ENCODE measurements at regions not wholly inside any gene's neighbourhood (a gene's known extent, or its start where the extent isn't known, plus 50 kb on each side); places are given as distances from the start of the nearest gene placed in this dataset.
"Not testable (repeated sequence)": the region's sequence is repeated elsewhere in the genome, so short reads cannot be mapped to it uniquely, and the experiment has no call there.

- no peak for DNase-seq (ENCODE audit: low read depth)
These were observed 57.8 kb downstream of the OR2B2 start for GRCh38 chr6:27854421-27854820.

GRCh38 chr6:27851440-27851839, 60.8 kb downstream of the OR2B2 start:
- no peak for TF ChIP-seq CTCF (conservative IDR thresholded peaks at IDR 0.05; ENCODE audit: low read depth, low read length)
- DNase-seq (ENCODE audit: low read depth): no peak
- no peak overlapping the region for H3K4me3 ChIP-seq (ENCODE audit: low read depth, low read length)

More at GRCh38 chr6:27854421-27854820, 57.8 kb downstream of the OR2B2 start:
- no peak for TF ChIP-seq CTCF (conservative IDR thresholded peaks at IDR 0.05; ENCODE audit: low read depth, low read length)
- H3K4me3 ChIP-seq (ENCODE audit: low read depth, low read length): no peak overlapping the region

- not testable (repeated sequence) for H3K4me3 ChIP-seq (ENCODE audit: low read depth, low read length); DNase-seq (ENCODE audit: low read depth)
These were observed 63.2 kb downstream of the OR2B2 start for GRCh38 chr6:27849001-27849400.

GRCh38 chr6:27847706-27848105, 64.5 kb downstream of the OR2B2 start:
- H3K4me3 ChIP-seq (ENCODE audit: low read depth, low read length): no peak overlapping the region
- no peak for DNase-seq (ENCODE audit: low read depth)
- TF ChIP-seq CTCF (conservative IDR thresholded peaks at IDR 0.05; ENCODE audit: low read depth, low read length): no peak

- DNase-seq (ENCODE audit: low read depth): no peak
- no peak overlapping the region for H3K4me3 ChIP-seq (ENCODE audit: low read depth, low read length)
- TF ChIP-seq CTCF (conservative IDR thresholded peaks at IDR 0.05; ENCODE audit: low read depth, low read length): no peak
These were observed 71.6 kb downstream of the OR2B2 start for GRCh38 chr6:27840572-27840971.

- no peak for TF ChIP-seq CTCF (conservative IDR thresholded peaks at IDR 0.05; ENCODE audit: low read depth, low read length)
- peak; percentile 60 for DNase-seq (ENCODE audit: low read depth)
- H3K4me3 ChIP-seq (ENCODE audit: low read depth, low read length): peak overlapping the region; percentile 82
These were observed 72.3 kb downstream of the OR2B2 start for GRCh38 chr6:27839626-27840475.

GRCh38 chr6:27838945-27839625, 73.1 kb downstream of the OR2B2 start:
- TF ChIP-seq CTCF (conservative IDR thresholded peaks at IDR 0.05; ENCODE audit: low read depth, low read length): no peak
- peak; percentile 38 for DNase-seq (ENCODE audit: low read depth)
- H3K4me3 ChIP-seq (ENCODE audit: low read depth, low read length): peak overlapping the region; percentile 82

Measured in choroid plexus epithelial cell (primary cell).